HG03469 (cell line): ENCODE measurements at regions not wholly inside any gene's neighbourhood (a gene's known extent, or its start where the extent isn't known, plus 50 kb on each side); places are given as distances from the start of the nearest gene placed in this dataset.

Experiments used
- ATAC-seq: cut with Tn5 transposase; IDR thresholded peaks from one replicate; pipeline ENCODE4 v1.9.1; 2021; ENCODE audit warnings: mild to moderate bottlenecking, moderate library complexity, moderate number of reproducible peaks; ENCODE audit not compliant: unreplicated experiment

- ATAC-seq, result no peak
These were observed 98.2 kb upstream of the CYP1B1 start for GRCh38 chr2:38174131-38174530.

GRCh38 chr2:38173683-38174082, 97.7 kb upstream of the CYP1B1 start:
- no peak for ATAC-seq

- ATAC-seq, result no peak
These were observed 95.4 kb upstream of the CYP1B1 start for GRCh38 chr2:38171208-38171855.

GRCh38 chr2:38170733-38171132, 94.8 kb upstream of the CYP1B1 start:
- no peak for ATAC-seq

- no peak for ATAC-seq
These were observed 94.1 kb upstream of the CYP1B1 start for GRCh38 chr2:38170067-38170466.

- ATAC-seq, result no peak
These were observed 92.9 kb upstream of the CYP1B1 start for GRCh38 chr2:38168710-38169480.

GRCh38 chr2:38167968-38168350, 92.0 kb upstream of the CYP1B1 start:
- no peak for ATAC-seq

GRCh38 chr2:38165698-38166097, 89.7 kb upstream of the CYP1B1 start:
- no peak for ATAC-seq

GRCh38 chr2:38164881-38165280, 88.9 kb upstream of the CYP1B1 start:
- no peak for ATAC-seq

- ATAC-seq, result no peak
These were observed 87.6 kb upstream of the CYP1B1 start for GRCh38 chr2:38163579-38163978.

- ATAC-seq, result no peak
These were observed 87.1 kb upstream of the CYP1B1 start for GRCh38 chr2:38163006-38163405.

- ATAC-seq, result no peak
These were observed 84.6 kb upstream of the CYP1B1 start for GRCh38 chr2:38160516-38160915.

GRCh38 chr2:38159597-38159996, 83.6 kb upstream of the CYP1B1 start:
- no peak for ATAC-seq

GRCh38 chr2:38159191-38159590, 83.2 kb upstream of the CYP1B1 start:
- ATAC-seq, result no peak

- ATAC-seq, result no peak
These were observed 82.6 kb upstream of the CYP1B1 start for GRCh38 chr2:38158378-38159118.

- no peak for ATAC-seq
These were observed 80.5 kb upstream of the CYP1B1 start for GRCh38 chr2:38156436-38156835.

- ATAC-seq, result no peak
These were observed 79.1 kb upstream of the CYP1B1 start for GRCh38 chr2:38155015-38155414.

GRCh38 chr2:38154395-38154794, 78.4 kb upstream of the CYP1B1 start:
- no peak for ATAC-seq

- ATAC-seq, result no peak
These were observed 77.7 kb upstream of the CYP1B1 start for GRCh38 chr2:38153476-38154135.

GRCh38 chr2:38152913-38153312, 77.0 kb upstream of the CYP1B1 start:
- ATAC-seq, result no peak

- no peak for ATAC-seq
These were observed 76.1 kb upstream of the CYP1B1 start for GRCh38 chr2:38152035-38152434.
